ENCODE measurements at regions not wholly inside any gene's neighbourhood (a gene's known extent, or its start where the extent isn't known, plus 50 kb on each side); places are given as distances from the start of the nearest gene placed in this dataset.

- no peak for DNase-seq
Measured at GRCh38 chr9:14427419-14427818, 113.5 kb upstream of the NFIB start.

- DNase-seq = no peak
Measured at GRCh38 chr9:14424983-14425382, 111.0 kb upstream of the NFIB start.

GRCh38 chr9:14424289-14424688 lies 110.3 kb upstream of the NFIB start:
- no peak for DNase-seq

- DNase-seq = no peak
Measured at GRCh38 chr9:14423815-14424261, 109.9 kb upstream of the NFIB start.

GRCh38 chr9:14421291-14421690 lies 107.3 kb upstream of the NFIB start:
- DNase-seq = no peak

GRCh38 chr9:14418941-14419937 lies 105.3 kb upstream of the NFIB start:
- no peak for DNase-seq

GRCh38 chr9:14418301-14418940 lies 104.5 kb upstream of the NFIB start:
- DNase-seq = no peak

GRCh38 chr9:14417237-14417636 lies 103.3 kb upstream of the NFIB start:
- no peak for DNase-seq

GRCh38 chr9:14415947-14416346 lies 102.0 kb upstream of the NFIB start:
- no peak for DNase-seq

- no peak for DNase-seq
Measured at GRCh38 chr9:14413812-14414211, 99.9 kb upstream of the NFIB start.

GRCh38 chr9:14412775-14413174 lies 98.8 kb upstream of the NFIB start:
- no peak for DNase-seq

GRCh38 chr9:14406463-14406862 lies 92.5 kb upstream of the NFIB start:
- no peak for DNase-seq

- no peak for DNase-seq
Measured at GRCh38 chr9:14405176-14405706, 91.3 kb upstream of the NFIB start.

GRCh38 chr9:14403081-14403480 lies 89.1 kb upstream of the NFIB start:
- DNase-seq = no peak

- no peak for DNase-seq
Measured at GRCh38 chr9:14402583-14402982, 88.6 kb upstream of the NFIB start.

- no peak for DNase-seq
Measured at GRCh38 chr9:14401911-14402310, 88.0 kb upstream of the NFIB start.

GRCh38 chr9:14400658-14400995 lies 86.7 kb upstream of the NFIB start:
- no peak for DNase-seq

- no peak for DNase-seq
Measured at GRCh38 chr9:14399756-14400657, 86.1 kb upstream of the NFIB start.

- DNase-seq = no peak
Measured at GRCh38 chr9:14398473-14398872, 84.5 kb upstream of the NFIB start.

- no peak for DNase-seq
Measured at GRCh38 chr9:14396171-14396570, 82.2 kb upstream of the NFIB start.

GRCh38 chr9:14395317-14396082 lies 81.6 kb upstream of the NFIB start:
- DNase-seq = no peak

GRCh38 chr9:14393418-14393817 lies 79.5 kb upstream of the NFIB start:
- DNase-seq = no peak

Data from stimulated activated CD4-positive, alpha-beta T cell treated with anti-CD3 and anti-CD28 coated beads, Interleukin-12 subunit alpha, Interleukin-12 subunit beta, amount 100 ng/mL, for 4 hours (primary cell).